Large intestine (tissue), 3 donors: ENCODE measurements at regions not wholly inside any gene's neighbourhood (a gene's known extent, or its start where the extent isn't known, plus 50 kb on each side); places are given as distances from the start of the nearest gene placed in this dataset.
"Not testable (repeated sequence)": the region's sequence is repeated elsewhere in the genome, so short reads cannot be mapped to it uniquely, and the experiment has no call there.

Source experiments
- DNase-seq, 2 donors: peaks; one replicate each; pipeline versions ENCODE4 v3.0.0 to v3.0.0-alpha.2; 2013
- H3K27ac ChIP-seq: one replicate; pipeline ENCODE4 v1.5.1; 2013; ENCODE audit warnings: low read length
- H3K27me3 ChIP-seq: 2 replicates; pipeline ENCODE4 v1.6.1; 2013; ENCODE audit warnings: low read length; ENCODE audit not compliant: control insufficient read depth, insufficient read depth
- H3K36me3 ChIP-seq: 2 replicates; pipeline ENCODE4 v1.6.1; 2013; ENCODE audit warnings: low read length; ENCODE audit not compliant: control insufficient read depth, insufficient read depth
- H3K4me1 ChIP-seq: one replicate; pipeline ENCODE4 v1.6.1; 2013; ENCODE audit warnings: low read length; ENCODE audit not compliant: control insufficient read depth, insufficient read depth
- H3K4me3 ChIP-seq: one replicate; pipeline ENCODE4 v1.5.1; 2013; ENCODE audit warnings: low read length
- H3K9me3 ChIP-seq: one replicate; pipeline ENCODE4 v1.6.1; 2013; ENCODE audit warnings: mild to moderate bottlenecking, low read depth, low read length, moderate library complexity; ENCODE audit not compliant: control insufficient read depth
- WGBS: methylation state at CpG from one replicate; pipeline ENCODE4 v1.1.5; 2013; ENCODE audit warnings: low lambda C conversion rate; ENCODE audit not compliant: insufficient coverage; 5-methylcytosine and 5-hydroxymethylcytosine counted together

DNA sequence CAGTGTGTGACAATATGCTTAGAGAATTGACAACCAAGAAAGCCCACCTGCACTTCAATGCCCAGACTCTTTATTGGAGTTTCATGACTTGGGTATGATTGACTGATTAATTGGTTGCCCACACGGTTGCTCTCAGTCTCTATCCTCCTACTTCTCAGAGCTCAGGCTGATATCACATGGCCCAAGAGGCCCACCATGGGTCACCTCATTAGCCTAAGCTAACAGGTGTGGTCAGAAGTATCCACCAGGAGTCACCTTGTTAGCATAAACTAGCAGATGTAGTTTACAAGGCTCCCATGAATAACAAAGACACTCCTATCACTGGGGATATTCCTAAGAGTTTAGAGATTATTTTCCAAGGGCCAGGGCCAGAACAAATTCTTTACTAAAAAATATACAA, 120.2 kb upstream of the MBNL1 start:
- H3K27me3 ChIP-seq = no peaks in the 10 kb centered on the region
- H3K27ac ChIP-seq = no peak overlapping the region
- no peak for DNase-seq
- H3K36me3 ChIP-seq = no peaks in the 10 kb centered on the region
- no CpG with 5 or more reads among the region's 1 CpG for WGBS
- no peaks in the 10 kb centered on the region for H3K4me1 ChIP-seq
- no peak overlapping the region for H3K4me3 ChIP-seq
- peaks cover 7% of the 10 kb centered on the region for H3K9me3 ChIP-seq

GRCh38 chr3:152149832-152150231, 118.9 kb upstream of the MBNL1 start:
- H3K4me1 ChIP-seq = no peaks in the 10 kb centered on the region
- H3K27ac ChIP-seq = no peak overlapping the region
- no peaks in the 10 kb centered on the region for H3K27me3 ChIP-seq
- no peak for DNase-seq
- H3K36me3 ChIP-seq = no peaks in the 10 kb centered on the region
- H3K9me3 ChIP-seq = peaks cover 7% of the 10 kb centered on the region
- H3K4me3 ChIP-seq = no peak overlapping the region
- WGBS = 83% methylated on average over 1 of the region's 1 CpG

DNA sequence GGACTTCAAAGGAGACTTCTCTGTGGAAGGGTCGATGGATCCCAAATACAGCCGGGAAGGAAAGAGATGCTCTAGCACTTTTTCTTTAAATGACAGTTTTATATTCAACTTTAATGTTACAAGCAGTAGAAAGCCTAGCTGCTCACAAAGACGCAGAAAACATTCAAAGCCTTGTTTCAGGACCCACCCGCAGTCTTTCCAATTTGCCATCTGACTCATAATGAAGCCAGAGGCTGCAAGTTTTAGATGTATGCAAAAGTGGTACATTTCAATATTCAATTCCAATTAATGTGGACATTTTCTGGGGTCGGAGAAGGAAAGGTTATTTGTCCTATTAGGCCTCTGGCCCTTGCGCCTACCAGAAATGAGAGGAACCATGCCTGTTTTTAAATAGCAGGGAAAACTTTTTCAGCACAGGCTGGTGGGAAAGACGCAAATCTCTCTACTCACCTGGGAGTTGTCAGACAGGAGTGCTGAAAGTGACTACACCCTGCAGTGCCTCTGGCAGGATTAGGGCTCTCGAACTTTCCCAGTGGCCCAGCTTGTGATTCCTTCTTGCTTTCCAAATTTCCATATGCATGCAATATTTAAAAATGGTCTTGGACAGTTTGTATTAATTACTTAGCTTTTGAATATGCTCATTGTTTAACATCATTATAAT, 117.4 kb upstream of the MBNL1 start:
- DNase-seq = no peak
- 79% methylated on average over 2 of the region's 8 CpGs for WGBS
- H3K4me3 ChIP-seq = no peak overlapping the region

DNA sequence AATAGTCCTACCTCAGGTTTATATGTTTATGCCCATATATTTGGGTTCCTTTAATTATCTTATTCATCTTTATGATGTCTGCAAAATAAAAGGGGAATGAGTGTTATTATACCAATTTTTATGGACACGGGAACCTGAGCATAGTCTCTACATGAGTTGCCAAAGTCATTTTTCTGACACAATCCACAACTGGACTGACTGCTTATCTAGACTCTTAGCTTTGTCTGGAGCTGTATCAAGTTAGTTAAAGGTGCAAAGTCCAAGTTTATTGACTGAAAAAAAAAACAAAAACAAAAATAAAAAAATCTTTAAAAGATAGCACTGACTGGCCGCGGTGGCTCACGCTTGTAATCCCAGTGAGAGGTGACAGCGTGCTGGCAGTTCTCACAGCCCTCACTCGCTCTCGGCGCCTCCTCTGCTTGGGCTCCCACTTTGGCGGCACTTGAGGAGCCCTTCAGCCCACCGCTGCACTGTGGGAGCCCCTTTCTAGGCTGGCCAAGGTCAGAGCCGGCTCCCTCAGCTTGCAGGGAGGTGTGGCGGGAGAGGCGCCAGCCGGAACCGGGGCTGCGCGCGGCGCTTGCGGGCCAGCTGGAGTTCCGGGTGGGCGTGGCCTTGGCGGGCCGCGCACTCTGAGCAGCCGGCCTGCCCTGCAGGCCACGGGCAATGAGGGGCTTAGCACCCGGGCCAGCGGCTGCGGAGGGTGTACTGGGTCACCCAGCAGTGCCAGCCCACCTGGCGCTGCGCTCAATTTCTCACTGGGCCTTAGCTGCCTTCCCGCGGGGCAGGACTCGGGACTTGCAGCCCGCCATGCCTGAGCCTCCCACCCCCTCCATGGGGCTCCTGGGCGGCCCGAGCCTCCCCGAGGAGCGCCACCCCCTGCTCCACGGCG, 116.6 kb upstream of the MBNL1 start:
- DNase-seq, H3K4me3 ChIP-seq, H3K27ac ChIP-seq, H3K4me1 ChIP-seq, H3K9me3 ChIP-seq, H3K36me3 ChIP-seq, H3K27me3 ChIP-seq: not testable (repeated sequence)
- no CpG with 5 or more reads among the region's 42 CpGs for WGBS

More for the DNA sequence above, 117.4 kb upstream of the MBNL1 start:
- Histone ChIP-seq H3K36me3 (no peaks in the 10 kb centered on the region), H3K27me3 (no peaks in the 10 kb centered on the region), H3K27ac (no peak overlapping the region), H3K9me3 (peaks cover 7% of the 10 kb centered on the region), H3K4me1 (no peaks in the 10 kb centered on the region)

DNA sequence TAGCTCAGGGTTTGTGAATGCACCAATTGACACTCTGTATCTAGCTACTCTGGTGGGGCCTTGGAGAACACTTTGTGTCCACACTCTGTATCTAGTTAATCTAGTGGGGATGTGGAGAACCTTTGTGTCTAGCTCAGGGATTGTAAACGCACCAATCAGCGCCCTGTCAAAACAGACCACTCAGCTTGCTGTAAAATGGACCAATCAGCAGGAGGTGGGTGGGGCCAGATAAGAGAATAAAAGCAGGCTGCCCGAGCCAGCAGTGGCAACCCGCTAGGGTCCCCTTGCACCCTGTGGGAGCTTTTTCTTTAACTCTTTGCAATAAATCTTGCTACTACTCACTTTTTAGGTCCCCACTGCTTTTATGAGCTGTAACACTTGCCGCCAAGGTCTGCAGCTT, 115.6 kb upstream of the MBNL1 start:
- H3K9me3 ChIP-seq, H3K27me3 ChIP-seq, H3K4me1 ChIP-seq, H3K27ac ChIP-seq, H3K4me3 ChIP-seq, DNase-seq, H3K36me3 ChIP-seq: not testable (repeated sequence)
- no CpG with 5 or more reads among the region's 5 CpGs for WGBS

DNA sequence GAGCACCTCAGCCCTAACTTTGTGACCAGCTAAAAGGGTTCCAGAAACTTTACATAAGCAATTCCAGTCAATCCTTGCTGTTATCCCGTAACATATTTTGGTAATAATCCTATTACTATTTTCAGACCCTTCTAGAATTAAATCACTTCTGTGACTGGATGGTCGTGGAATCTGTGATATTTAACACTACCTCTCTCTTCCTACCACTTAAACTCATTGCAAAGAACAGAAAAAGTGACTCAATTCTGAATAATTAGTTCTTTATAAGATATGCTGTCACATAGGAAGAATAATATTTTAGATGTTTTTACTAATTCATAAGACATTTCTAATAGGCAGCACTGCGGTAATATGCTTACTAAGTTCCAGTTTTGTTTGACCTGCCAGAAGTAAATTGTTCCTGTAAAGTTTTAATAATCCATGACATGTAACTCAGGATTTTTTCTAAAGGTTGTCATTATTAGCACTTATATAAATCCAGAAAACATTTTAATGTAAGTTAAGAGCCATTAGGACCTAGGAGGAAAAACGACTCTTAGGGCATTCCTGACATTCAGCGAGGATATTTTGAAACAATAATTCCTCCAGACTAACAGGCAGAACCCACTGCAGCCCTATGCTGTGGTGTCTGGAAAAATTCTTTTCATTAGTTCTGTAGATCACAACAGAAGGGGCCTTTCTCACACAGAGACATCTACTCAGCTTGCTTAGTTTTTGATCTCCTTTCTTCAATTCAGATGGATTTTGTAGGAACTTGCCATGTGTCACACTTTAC, 113.3 kb upstream of the MBNL1 start:
- Histone ChIP-seq H3K4me3 (no peak overlapping the region), H3K9me3 (peaks cover 7% of the 10 kb centered on the region), H3K27me3 (no peaks in the 10 kb centered on the region), H3K36me3 (no peaks in the 10 kb centered on the region), H3K4me1 (no peaks in the 10 kb centered on the region), H3K27ac (no peak overlapping the region)
- 90% methylated on average over 2 of the region's 5 CpGs for WGBS
- no peak for DNase-seq

- H3K9me3 ChIP-seq = peaks cover 7% of the 10 kb centered on the region
- H3K27ac ChIP-seq = no peak overlapping the region
- H3K27me3 ChIP-seq = no peaks in the 10 kb centered on the region
- DNase-seq = no peak
- H3K36me3 ChIP-seq = no peaks in the 10 kb centered on the region
- no CpG with 5 or more reads among the region's 3 CpGs for WGBS
- no peak overlapping the region for H3K4me3 ChIP-seq
- H3K4me1 ChIP-seq = no peaks in the 10 kb centered on the region
Observed at GRCh38 chr3:152156880-152157279, 111.8 kb upstream of the MBNL1 start.

DNA sequence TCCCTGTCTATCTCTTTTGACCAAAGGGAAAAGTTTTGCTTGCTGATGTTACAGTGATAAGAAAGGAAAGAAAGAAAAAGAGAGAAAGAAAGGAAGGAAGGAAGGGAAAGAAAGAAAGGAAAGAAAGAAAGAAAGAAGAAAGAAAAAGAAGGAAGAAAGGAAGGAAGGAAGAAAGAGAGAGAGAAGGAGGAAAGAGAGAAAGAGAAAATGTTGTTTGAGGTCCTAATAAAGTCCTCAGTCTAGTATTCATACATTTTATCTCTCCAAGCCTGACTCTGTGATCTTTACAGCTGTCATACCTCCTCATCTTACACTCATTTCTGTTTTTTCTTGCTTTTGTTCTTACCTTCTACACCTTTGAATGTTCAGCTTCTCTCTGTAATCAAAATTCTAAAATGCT, 111.4 kb upstream of the MBNL1 start:
- peaks cover 3% of the 10 kb centered on the region for H3K9me3 ChIP-seq
- H3K27me3 ChIP-seq = no peaks in the 10 kb centered on the region
- no peaks in the 10 kb centered on the region for H3K36me3 ChIP-seq
- H3K4me3 ChIP-seq = no peak overlapping the region
- no peak for DNase-seq
- no peaks in the 10 kb centered on the region for H3K4me1 ChIP-seq
- H3K27ac ChIP-seq = no peak overlapping the region

DNA sequence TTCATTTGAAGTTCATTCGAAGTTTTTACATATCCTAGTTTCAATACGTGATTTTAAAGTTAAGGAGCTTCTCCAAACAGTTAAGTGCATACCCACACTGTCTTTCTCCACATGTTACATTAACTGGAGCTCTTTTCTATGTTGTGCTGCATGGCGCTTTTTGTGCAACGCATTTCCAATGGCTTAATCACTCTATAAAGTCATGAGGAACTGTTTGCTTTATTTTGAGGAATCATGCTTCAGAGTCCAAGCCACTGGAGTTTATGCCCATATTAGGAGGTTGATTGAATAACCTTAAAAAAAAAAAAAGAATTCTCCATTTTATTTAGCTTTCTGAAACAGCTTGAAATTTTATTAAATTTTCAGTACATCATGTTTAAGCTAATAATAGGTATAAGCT, 109.4 kb upstream of the MBNL1 start:
- Histone ChIP-seq H3K4me3 (no peak overlapping the region), H3K27me3 (no peaks in the 10 kb centered on the region), H3K36me3 (no peaks in the 10 kb centered on the region), H3K27ac (no peak overlapping the region), H3K4me1 (no peaks in the 10 kb centered on the region), H3K9me3 (no peaks in the 10 kb centered on the region)
- DNase-seq = peak in 1 of 2 donors; percentile 36
- whole genome bisulfite sequencing = 79% methylated on average over 2 of the region's 4 CpGs

DNA sequence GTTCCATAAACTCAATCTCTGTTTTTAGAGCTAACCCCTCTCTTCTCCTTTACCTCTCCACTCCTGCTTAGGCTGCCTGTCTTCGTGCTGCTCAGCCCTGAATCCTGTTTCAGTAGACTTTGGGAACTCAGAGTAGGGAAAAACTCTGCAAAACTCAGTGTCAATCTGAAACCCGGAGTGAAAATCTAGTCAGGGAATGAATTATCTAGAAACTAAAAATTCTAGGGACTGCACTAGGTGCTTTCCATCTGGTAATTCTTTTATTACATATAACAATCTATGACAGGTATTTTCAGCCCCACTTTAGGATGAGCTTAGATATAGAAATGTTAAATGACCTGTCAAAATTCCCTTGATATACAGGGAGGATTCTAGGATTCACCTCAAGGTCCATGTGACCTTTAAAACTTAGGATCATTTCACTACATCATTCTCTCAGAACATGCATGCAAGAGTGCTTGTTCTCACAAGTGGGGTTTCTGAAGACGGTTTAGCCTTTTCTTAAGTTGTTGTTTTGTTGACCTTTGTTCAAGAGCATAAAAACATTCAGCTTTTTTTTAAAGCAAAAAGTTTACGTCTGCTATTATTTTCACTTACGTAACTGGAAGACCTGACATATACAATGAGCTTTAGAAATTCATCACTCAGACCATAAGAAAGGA, 108.2 kb upstream of the MBNL1 start:
- Histone ChIP-seq H3K27me3 (no peaks in the 10 kb centered on the region), H3K36me3 (no peaks in the 10 kb centered on the region), H3K27ac (no peak overlapping the region), H3K4me3 (no peak overlapping the region), H3K4me1 (no peaks in the 10 kb centered on the region), H3K9me3 (no peaks in the 10 kb centered on the region)
- 91% methylated on average over 4 of the region's 5 CpGs for WGBS
- DNase-seq = no peak
